ENCODE measurements at regions not wholly inside any gene's neighbourhood (a gene's known extent, or its start where the extent isn't known, plus 50 kb on each side); places are given as distances from the start of the nearest gene placed in this dataset.
"Not testable (repeated sequence)": the region's sequence is repeated elsewhere in the genome, so short reads cannot be mapped to it uniquely, and the experiment has no call there.

- Mint-ChIP-seq H3K4me3 (no peak overlapping the region), H3K27ac (no peak overlapping the region), H3K9me3 (no peaks in the 10 kb centered on the region), H3K4me1 (no peaks in the 10 kb centered on the region), H3K36me3 (no peaks in the 10 kb centered on the region), H3K27me3 (peaks cover 20% of the 10 kb centered on the region)
- ATAC-seq: no peak
Observed at GRCh38 chr1:242605521-242605920, 81.0 kb upstream of the PLD5 start.

- Mint-ChIP-seq H3K4me3 (no peak overlapping the region), H3K27me3 (peaks cover 8% of the 10 kb centered on the region), H3K4me1 (no peaks in the 10 kb centered on the region), H3K36me3 (no peaks in the 10 kb centered on the region), H3K27ac (no peak overlapping the region), H3K9me3 (no peaks in the 10 kb centered on the region)
- no peak for ATAC-seq
Observed at GRCh38 chr1:242602001-242602400, 77.5 kb upstream of the PLD5 start.

GRCh38 chr1:242593756-242594155 lies 69.3 kb upstream of the PLD5 start:
- Mint-ChIP-seq H3K9me3 (peaks cover 24% of the 10 kb centered on the region), H3K27me3 (peaks cover 11% of the 10 kb centered on the region)
- not testable (repeated sequence) for H3K27ac Mint-ChIP-seq, H3K4me1 Mint-ChIP-seq, ATAC-seq, H3K4me3 Mint-ChIP-seq, H3K36me3 Mint-ChIP-seq

- Mint-ChIP-seq H3K4me1 (no peaks in the 10 kb centered on the region), H3K4me3 (no peak overlapping the region), H3K36me3 (no peaks in the 10 kb centered on the region), H3K27me3 (peaks cover 20% of the 10 kb centered on the region), H3K27ac (no peak overlapping the region), H3K9me3 (peaks cover 9% of the 10 kb centered on the region)
- no peak for ATAC-seq
Observed at GRCh38 chr1:242586360-242586680, 61.8 kb upstream of the PLD5 start.

GRCh38 chr1:242585616-242586359 lies 61.3 kb upstream of the PLD5 start:
- Mint-ChIP-seq H3K4me3 (no peak overlapping the region), H3K27ac (no peak overlapping the region), H3K4me1 (no peaks in the 10 kb centered on the region), H3K36me3 (no peaks in the 10 kb centered on the region), H3K27me3 (peaks cover 20% of the 10 kb centered on the region), H3K9me3 (peaks cover 4% of the 10 kb centered on the region)
- no peak for ATAC-seq

- no peak overlapping the region for H3K27ac Mint-ChIP-seq
- H3K36me3 Mint-ChIP-seq: no peaks in the 10 kb centered on the region
- no peak for ATAC-seq
- H3K27me3 Mint-ChIP-seq: peaks cover 9% of the 10 kb centered on the region
- no peaks in the 10 kb centered on the region for H3K9me3 Mint-ChIP-seq
- H3K4me3 Mint-ChIP-seq: no peak overlapping the region
- H3K4me1 Mint-ChIP-seq: no peaks in the 10 kb centered on the region
Observed at GRCh38 chr1:242582669-242583068, 58.2 kb upstream of the PLD5 start.

- no peaks in the 10 kb centered on the region for H3K36me3 Mint-ChIP-seq
Observed at GRCh38 chr1:242579528-242580235, 55.2 kb upstream of the PLD5 start.

More at GRCh38 chr1:242579528-242580235, 55.2 kb upstream of the PLD5 start:
- Mint-ChIP-seq H3K4me1 (no peaks in the 10 kb centered on the region), H3K27ac (no peak overlapping the region), H3K4me3 (no peak overlapping the region), H3K27me3 (no peaks in the 10 kb centered on the region), H3K9me3 (no peaks in the 10 kb centered on the region)
- ATAC-seq: no peak
